Endometrial microvascular endothelial cells (primary cell): ENCODE measurements at regions not wholly inside any gene's neighbourhood (a gene's known extent, or its start where the extent isn't known, plus 50 kb on each side); places are given as distances from the start of the nearest gene placed in this dataset.

ENCODE experiments used
- in situ Hi-C: cut with HindIII; loops from 2 replicates; pipeline ENCODE4 v1.10.0; 2017; ENCODE audit warnings: low sequenced_read_pairs, low pct_unique_long_range_greater_than_20kb; ENCODE audit errors: inconsistent ontology term

- in situ Hi-C loops: no loop called here
Observed at GRCh38 chr3:98968347-98968746, 66.9 kb upstream of the DCBLD2 start.

- in situ Hi-C loops: no loop called here
Observed at GRCh38 chr3:98967758-98968157, 66.3 kb upstream of the DCBLD2 start.

- in situ Hi-C loops: no loop called here
Observed at GRCh38 chr3:98966862-98967546, 65.5 kb upstream of the DCBLD2 start.

- in situ Hi-C loops: no loop called here
Observed at GRCh38 chr3:98966434-98966833, 64.9 kb upstream of the DCBLD2 start.

- in situ Hi-C loops: no loop called here
Observed at GRCh38 chr3:98964784-98965183, 63.3 kb upstream of the DCBLD2 start.

- in situ Hi-C loops: no loop called here
Observed at GRCh38 chr3:98963546-98963945, 62.1 kb upstream of the DCBLD2 start.

- in situ Hi-C loops: no loop called here
Observed at GRCh38 chr3:98962951-98963350, 61.5 kb upstream of the DCBLD2 start.

- in situ Hi-C loops: no loop called here
Observed at GRCh38 chr3:98962189-98962930, 60.9 kb upstream of the DCBLD2 start.

- in situ Hi-C loops: no loop called here
Observed at GRCh38 chr3:98961161-98962155, 60.0 kb upstream of the DCBLD2 start.

GRCh38 chr3:98957681-98958080 is 56.2 kb upstream of the DCBLD2 start:
- in situ Hi-C loops: no loop called here

GRCh38 chr3:98956008-98956407 is 54.5 kb upstream of the DCBLD2 start:
- in situ Hi-C loops: no loop called here

- in situ Hi-C loops: no loop called here
Observed at GRCh38 chr3:98954791-98955604, 53.5 kb upstream of the DCBLD2 start.

GRCh38 chr3:98954242-98954641 is 52.7 kb upstream of the DCBLD2 start:
- in situ Hi-C loops: no loop called here

- in situ Hi-C loops: no loop called here
Observed at GRCh38 chr3:98952404-98952803, 50.9 kb upstream of the DCBLD2 start.
